22Rv1 (cell line): ENCODE measurements at regions not wholly inside any gene's neighbourhood (a gene's known extent, or its start where the extent isn't known, plus 50 kb on each side); places are given as distances from the start of the nearest gene placed in this dataset.

Experiments used
- CTCF ChIP-seq: fragments of 450-650 bp; IDR thresholded peaks from 2 replicates; pipeline ENCODE4 v1.5.1; 2017; ENCODE audit warnings: mild to moderate bottlenecking
- ZFX ChIP-seq: fragments of 450-650 bp; IDR thresholded peaks from 2 replicates; pipeline ENCODE4 v1.6.1; 2017; ENCODE audit warnings: antibody characterized with exemption, borderline replicate concordance

GRCh38 chr1:30366911-30367310, 356.5 kb downstream of the MATN1 start:
- TF ChIP-seq CTCF (no peak), ZFX (no peak)
